NK-92 (cell line): ENCODE measurements at regions not wholly inside any gene's neighbourhood (a gene's known extent, or its start where the extent isn't known, plus 50 kb on each side); places are given as distances from the start of the nearest gene placed in this dataset.

ENCODE experiments used
- DNase-seq: peaks from one replicate; lab custom pipeline; 2025; ENCODE audit not compliant: unreplicated experiment; lab: John Stamatoyannopoulos, UW

GRCh38 chr15:38671675-38672254, 107.2 kb upstream of the RASGRP1 start:
- no peak for DNase-seq

GRCh38 chr15:38672273-38672672, 107.7 kb upstream of the RASGRP1 start:
- DNase-seq, result no peak

DNA sequence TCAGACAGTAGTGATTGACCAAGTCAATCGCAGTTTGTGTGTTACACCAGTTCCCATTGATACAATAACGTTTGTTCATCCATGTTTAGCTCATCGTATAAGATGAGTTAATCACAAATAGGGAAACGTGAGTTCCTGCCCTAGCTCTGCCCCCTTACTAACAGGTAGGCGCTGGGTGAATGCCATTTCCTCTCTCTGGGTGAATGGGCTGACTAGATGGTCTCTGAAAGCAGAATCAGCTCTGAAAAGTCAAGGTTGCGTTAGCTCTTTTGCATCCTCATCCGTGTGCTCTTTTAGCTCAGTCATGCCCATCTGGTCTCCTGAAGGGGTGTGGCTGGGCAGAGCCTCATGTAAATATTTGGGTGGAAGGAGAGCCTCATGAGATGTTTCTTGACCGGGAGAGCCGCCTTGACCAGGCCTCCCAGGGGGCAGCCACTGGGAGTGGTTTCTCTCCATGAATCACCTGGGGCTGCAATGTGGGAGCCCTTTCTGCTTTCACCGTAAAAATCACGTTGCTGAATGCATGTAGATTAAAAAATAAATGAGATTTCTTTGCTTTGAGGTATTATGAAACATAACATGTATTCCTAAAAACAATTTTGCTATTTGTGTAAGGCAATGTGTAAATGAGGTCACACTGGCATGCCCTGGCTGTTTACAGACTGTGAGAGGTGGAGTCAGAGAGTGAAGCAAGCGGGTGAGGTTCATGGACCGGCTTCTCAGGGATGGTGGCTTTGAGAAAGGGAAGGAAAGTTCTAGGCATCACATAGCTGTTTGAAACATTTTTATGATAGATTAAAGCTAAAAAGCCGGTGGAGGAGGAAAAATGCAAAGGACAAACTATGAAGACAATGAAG, 108.4 kb upstream of the RASGRP1 start:
- DNase-seq, result no peak

GRCh38 chr15:38674448-38674847, 109.8 kb upstream of the RASGRP1 start:
- no peak for DNase-seq

GRCh38 chr15:38678281-38678680, 113.7 kb upstream of the RASGRP1 start:
- DNase-seq, result no peak

DNA sequence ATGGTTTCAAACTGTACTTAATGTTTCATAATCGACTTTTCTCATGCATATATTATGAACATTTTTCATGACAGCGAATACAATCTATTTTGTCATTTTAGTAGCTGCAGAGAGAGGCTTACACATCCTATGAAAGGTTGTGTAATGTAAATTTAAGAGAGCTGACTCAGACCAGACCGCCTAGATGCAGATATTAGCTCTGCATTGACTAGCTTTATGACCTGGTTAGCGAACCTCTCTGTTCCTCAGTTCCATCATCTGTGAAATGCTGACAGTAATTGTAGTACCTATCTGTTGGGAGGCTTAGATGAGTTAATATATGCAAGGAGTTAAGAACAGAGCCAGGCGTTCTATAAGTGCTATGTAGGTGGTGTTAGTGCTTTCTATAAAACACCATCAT, 116.2 kb upstream of the RASGRP1 start:
- DNase-seq, result no peak

DNA sequence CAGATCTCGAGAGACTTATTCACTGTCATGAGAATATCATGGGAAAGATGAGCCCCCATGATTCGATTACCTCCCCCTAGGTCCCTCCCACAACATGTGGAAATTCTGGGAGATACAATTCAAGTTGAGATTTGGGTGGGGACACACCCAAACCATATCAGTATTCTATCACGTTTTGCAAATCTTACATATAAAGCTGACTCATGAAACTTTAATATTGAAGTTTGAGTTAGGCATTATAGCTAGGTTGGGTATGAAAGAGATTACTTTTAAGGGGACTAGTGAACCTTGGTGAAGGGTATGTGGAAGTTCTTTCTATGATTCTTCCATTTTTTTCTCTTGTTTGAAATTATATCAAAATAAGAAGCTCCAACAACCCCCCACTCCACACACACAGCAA, 117.7 kb upstream of the RASGRP1 start:
- DNase-seq, result no peak

DNA sequence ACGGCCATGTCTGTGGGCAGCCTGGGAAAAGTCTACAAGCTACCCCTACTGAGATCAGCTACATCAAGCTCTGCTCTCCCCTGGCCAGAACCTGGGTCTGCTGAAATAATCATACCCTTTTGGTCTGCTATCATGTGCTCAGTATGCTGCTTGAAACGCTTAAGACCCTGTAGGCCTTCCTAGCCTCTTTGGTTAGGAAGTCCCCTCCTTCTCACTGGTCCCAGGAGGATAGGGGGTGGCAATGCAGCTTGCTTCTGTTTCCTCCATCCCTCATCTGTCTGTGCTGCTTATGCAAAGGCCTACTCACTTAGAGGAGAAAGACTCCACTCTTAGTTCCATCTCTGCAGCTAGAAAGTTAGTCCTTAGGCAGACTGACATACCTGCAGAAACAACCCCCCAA, 118.2 kb upstream of the RASGRP1 start:
- no peak for DNase-seq

- DNase-seq, result no peak
Observed at GRCh38 chr15:38683382-38684242, 119.0 kb upstream of the RASGRP1 start.

DNA sequence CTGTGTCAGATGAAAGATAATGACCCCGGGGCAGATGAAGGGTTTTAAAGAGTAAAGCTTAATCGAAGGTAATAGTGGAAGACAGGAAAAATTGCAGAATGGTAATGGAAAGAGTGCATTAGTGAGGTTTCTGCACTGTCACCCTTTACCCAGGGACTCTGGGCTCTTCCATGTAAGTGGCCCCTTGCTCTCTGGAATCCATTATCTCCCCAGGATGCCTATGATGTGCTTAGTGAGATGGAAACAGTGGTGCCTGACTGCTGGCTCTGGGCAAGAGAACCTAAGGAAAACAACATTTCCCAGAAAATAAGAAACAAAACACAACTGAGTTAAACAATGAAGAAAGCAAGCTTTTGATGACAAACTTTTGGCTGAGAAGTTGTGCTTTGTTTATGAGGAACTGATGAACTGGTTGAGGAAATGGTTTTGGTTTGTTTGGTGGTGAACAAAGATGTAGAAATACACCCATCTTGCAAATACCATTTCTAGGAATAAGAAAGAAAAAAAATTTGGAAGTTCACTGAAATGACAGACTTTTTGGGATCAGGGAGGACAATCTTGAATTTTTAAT, 119.9 kb upstream of the RASGRP1 start:
- no peak for DNase-seq

DNA sequence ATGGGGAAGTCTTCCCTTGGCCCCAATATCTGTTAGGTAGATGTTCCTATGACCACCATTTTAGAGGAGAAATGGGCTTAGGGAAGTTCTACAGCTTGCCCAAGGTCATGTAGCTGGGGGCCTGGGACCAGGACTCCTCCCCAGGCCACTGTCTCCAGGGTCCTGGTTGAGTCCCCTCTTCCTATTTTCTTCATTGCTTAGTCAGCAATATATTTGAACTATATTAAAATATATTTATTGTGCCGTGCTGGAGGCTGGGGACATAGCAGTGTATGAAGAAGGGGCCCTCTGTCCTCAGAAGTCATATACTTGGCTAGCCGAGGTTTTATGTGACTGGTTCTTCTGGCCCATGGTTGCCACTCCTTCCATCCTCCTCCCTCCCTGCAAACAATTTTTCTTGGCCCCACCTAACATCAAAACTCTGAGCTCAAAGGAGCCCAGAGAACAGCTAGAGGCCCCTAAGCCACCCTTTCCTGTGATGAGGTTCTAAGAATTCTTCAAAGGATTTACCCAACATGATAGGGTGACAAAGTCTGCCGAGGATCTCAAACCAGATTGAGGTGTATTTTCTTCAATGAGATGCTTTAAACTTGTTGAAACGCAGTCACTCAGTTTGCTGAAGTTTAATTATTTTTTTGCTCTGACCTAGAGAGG, 121.2 kb upstream of the RASGRP1 start:
- no peak for DNase-seq

- no peak for DNase-seq
Observed at GRCh38 chr15:38687340-38687739, 122.7 kb upstream of the RASGRP1 start.

DNA sequence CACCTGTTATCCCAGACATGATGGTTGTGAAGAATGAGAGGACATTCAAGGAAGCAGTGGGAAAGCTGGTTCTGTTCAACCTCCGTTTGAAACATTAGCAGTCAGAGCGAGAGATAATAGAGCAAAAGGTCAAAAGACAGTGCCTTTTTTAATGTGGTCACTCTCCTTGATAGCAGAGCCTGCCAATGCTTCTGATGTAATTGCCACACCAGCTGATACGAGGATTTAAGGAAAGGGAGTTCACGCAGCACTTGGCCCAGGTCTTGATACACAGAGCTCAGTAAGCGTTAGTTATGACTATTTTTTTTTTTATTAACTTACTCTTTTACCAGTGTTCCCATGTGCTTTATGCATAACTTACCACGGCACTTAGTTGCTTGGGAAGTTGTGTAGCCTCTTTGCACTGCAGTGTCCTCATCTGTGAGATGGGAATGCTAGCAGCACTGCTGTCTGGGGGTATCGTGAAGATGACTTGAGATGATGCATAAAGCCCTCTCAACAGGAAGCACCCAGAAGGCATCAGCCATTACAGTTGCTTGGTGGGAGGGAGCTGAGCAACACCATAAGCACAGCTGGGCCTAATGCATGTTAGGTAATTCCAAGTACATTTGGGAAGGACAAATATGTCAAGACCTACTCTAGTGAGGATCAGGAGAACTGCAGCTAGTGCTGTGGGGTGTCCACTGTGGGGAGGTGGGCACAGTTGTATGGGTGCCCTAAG, 123.3 kb upstream of the RASGRP1 start:
- DNase-seq, result no peak

DNA sequence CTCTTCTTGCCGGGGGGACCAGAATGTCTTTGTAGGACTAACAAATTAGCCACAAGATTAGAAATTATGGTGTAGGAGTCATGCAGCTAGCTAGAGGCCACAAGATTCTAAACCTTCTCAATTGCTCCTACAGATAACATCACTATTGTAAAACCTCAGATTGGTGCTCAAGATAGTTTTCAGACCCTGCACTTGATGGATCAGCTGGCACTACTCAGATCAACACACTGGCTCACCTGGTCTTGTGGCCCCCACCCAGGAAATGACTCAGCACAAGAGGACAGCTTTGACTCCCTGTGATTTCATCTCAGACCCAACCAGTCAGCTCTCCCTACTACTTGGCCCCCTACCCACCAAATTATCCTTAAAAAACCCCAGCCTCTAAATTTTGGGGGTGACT, 124.1 kb upstream of the RASGRP1 start:
- no peak for DNase-seq

DNA sequence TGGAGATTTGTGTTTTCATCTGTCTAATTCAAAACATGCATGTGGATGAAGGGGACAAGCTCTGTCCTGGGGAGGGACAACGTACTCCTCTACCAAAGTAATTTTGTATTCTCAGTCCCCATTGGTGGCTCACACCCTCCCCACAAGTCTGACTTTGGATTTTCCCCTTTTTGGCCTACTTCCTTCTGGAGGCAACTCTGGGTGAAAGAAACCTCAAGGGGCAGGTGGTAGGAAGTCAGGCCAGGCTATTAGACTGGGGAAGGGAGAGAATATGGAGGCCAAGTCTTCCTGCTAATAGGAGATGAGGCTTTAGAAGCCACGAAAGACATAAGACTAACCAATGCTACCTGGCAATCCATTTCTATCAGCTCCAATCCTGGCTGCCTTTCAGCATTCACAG, 124.9 kb upstream of the RASGRP1 start:
- DNase-seq, result no peak

GRCh38 chr15:38690216-38690615, 125.6 kb upstream of the RASGRP1 start:
- DNase-seq, result no peak

DNA sequence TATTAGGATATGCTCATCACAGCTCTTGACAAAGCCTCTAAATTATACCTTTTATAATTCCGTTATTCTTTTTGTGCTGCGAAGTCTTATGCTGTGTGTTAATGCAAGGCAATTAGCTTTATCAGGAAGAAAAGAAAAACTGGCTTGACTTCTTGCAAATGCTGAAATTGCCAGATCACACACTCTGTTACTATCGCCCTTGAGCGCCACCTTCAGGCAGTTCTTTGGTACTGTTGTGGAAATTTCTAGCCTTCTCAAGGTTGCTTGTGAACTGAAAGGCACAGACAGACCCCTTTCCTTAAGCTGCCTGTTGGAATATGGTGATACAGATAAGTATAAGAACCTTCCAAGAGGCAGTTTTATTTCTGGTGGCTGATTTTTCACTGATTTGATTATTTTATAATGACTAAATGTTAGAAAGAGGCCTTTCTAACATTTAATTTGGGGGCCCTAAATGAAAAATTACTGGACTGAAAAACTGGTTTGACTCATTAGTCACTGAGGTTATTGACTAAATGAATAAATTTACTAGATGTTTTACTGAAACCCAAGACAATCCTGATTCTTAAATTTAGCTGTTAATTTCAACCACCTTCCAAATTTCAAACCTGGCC, 126.2 kb upstream of the RASGRP1 start:
- DNase-seq, result no peak

GRCh38 chr15:38691377-38691776, 126.8 kb upstream of the RASGRP1 start:
- no peak for DNase-seq

- no peak for DNase-seq
Observed at GRCh38 chr15:38691965-38692788, 127.6 kb upstream of the RASGRP1 start.
